DOHH2 (cell line): ENCODE measurements at regions not wholly inside any gene's neighbourhood (a gene's known extent, or its start where the extent isn't known, plus 50 kb on each side); places are given as distances from the start of the nearest gene placed in this dataset.
"Not testable (repeated sequence)": the region's sequence is repeated elsewhere in the genome, so short reads cannot be mapped to it uniquely, and the experiment has no call there.

Experiments
- H3F3A ChIP-seq: fragments of 200-600 bp; sonication (generic), shearing (Covaris generic); 2 replicates; pipeline ENCODE4 v1.6.0; 2016; ENCODE audit warnings: antibody characterized with exemption, mild to moderate bottlenecking; ENCODE audit not compliant: control insufficient read depth, insufficient read depth
- H3K27ac ChIP-seq: fragments of 200-600 bp; sonication (generic); 2 replicates; pipeline ENCODE4 v1.5.1; 2014; ENCODE audit warnings: low read depth, mild to moderate bottlenecking, low read length, moderate library complexity
- H3K27me3 ChIP-seq: fragments of 200-600 bp; sonication (generic); 2 replicates; pipeline ENCODE4 v1.6.1; 2014; ENCODE audit warnings: mild to moderate bottlenecking, low read length, mixed read lengths; ENCODE audit not compliant: control insufficient read depth
- H3K36me3 ChIP-seq: fragments of 200-600 bp; sonication (generic); 2 replicates; pipeline ENCODE4 v1.6.1; 2014; ENCODE audit warnings: mild to moderate bottlenecking, low read length, moderate library complexity, mixed read lengths; ENCODE audit not compliant: control insufficient read depth
- H3K4me1 ChIP-seq: fragments of 200-600 bp; sonication (generic); 2 replicates; pipeline ENCODE4 v1.6.1; 2014; ENCODE audit warnings: mild to moderate bottlenecking, low read length, mixed read lengths; ENCODE audit not compliant: control insufficient read depth
- H3K4me2 ChIP-seq: fragments of 200-600 bp; sonication (generic); 2 replicates; pipeline ENCODE4 v1.6.0; 2014; ENCODE audit warnings: mild to moderate bottlenecking, low read length, moderate library complexity
- H3K4me3 ChIP-seq: fragments of 200-600 bp; sonication (generic); 2 replicates; pipeline ENCODE4 v1.5.1; 2014; ENCODE audit warnings: mild to moderate bottlenecking, low read length, mixed read lengths
- H3K79me2 ChIP-seq: fragments of 200-600 bp; sonication (generic); 2 replicates; pipeline ENCODE4 v1.6.1; 2014; ENCODE audit warnings: mild to moderate bottlenecking, low read length, mixed read lengths; ENCODE audit not compliant: control insufficient read depth
- H3K9me2 ChIP-seq: fragments of 200-600 bp; sonication (generic); replicated peaks from 2 replicates; pipeline ENCODE4 v1.6.1; 2014; ENCODE audit warnings: mild to moderate bottlenecking, low read length, mixed read lengths; ENCODE audit not compliant: control insufficient read depth
- H3K9me3 ChIP-seq: fragments of 200-600 bp; sonication (generic); 2 replicates; pipeline ENCODE4 v1.6.1; 2014; ENCODE audit warnings: antibody characterized with exemption, low read length, mixed read lengths; ENCODE audit not compliant: control insufficient read depth, insufficient read depth
- H4K20me1 ChIP-seq: fragments of 200-600 bp; sonication (generic); 2 replicates; pipeline ENCODE4 v1.6.0; 2014; ENCODE audit warnings: low read depth, mild to moderate bottlenecking, antibody characterized with exemption, low read length, moderate library complexity; ENCODE audit not compliant: control insufficient read depth, insufficient read depth
- CTCF ChIP-seq: fragments of 200-600 bp; sonication (generic); IDR thresholded peaks from one replicate; pipeline ENCODE4 v1.5.1; 2014; ENCODE audit warnings: antibody characterized with exemption, mild to moderate bottlenecking, low read depth, low read length; ENCODE audit not compliant: poor library complexity, severe bottlenecking
- EZH2phosphoT487 ChIP-seq: fragments of 200-600 bp; sonication (generic); IDR thresholded peaks from 2 replicates; pipeline ENCODE4 v1.6.1; 2017; ENCODE audit warnings: borderline replicate concordance, mild to moderate bottlenecking, antibody characterized with exemption, low read length, moderate library complexity, mixed read lengths

- Histone ChIP-seq H3K4me2 (no peak overlapping the region), H3K4me3 (no peak overlapping the region), H3K36me3 (no peaks in the 10 kb centered on the region), H3K9me2 (no peaks in the 10 kb centered on the region), H3K9me3 (no peaks in the 10 kb centered on the region), H3K27me3 (no peaks in the 10 kb centered on the region), H3K27ac (no peak overlapping the region), H4K20me1 (no peaks in the 10 kb centered on the region), H3K79me2 (no peaks in the 10 kb centered on the region), H3K4me1 (no peaks in the 10 kb centered on the region), H3F3A (no peaks in the 10 kb centered on the region)
- TF ChIP-seq EZH2phosphoT487, result no peak
- TF ChIP-seq CTCF, result no peak
Measured at GRCh38 chr2:221961561-221961960, 337.2 kb downstream of the PAX3 start.

- Histone ChIP-seq H3K79me2 (no peaks in the 10 kb centered on the region), H3K9me2 (no peaks in the 10 kb centered on the region), H4K20me1 (no peaks in the 10 kb centered on the region), H3K4me1 (no peaks in the 10 kb centered on the region), H3K9me3 (no peaks in the 10 kb centered on the region), H3K27me3 (no peaks in the 10 kb centered on the region), H3F3A (no peaks in the 10 kb centered on the region), H3K27ac (no peak overlapping the region), H3K4me3 (no peak overlapping the region), H3K4me2 (no peak overlapping the region), H3K36me3 (no peaks in the 10 kb centered on the region)
- TF ChIP-seq CTCF (no peak), EZH2phosphoT487 (no peak)
Measured at GRCh38 chr2:221958224-221958623, 340.6 kb downstream of the PAX3 start.

GRCh38 chr2:221948076-221948475, 350.7 kb downstream of the PAX3 start:
- Histone ChIP-seq H3K27ac (no peak overlapping the region), H3K27me3 (no peaks in the 10 kb centered on the region), H3K79me2 (no peaks in the 10 kb centered on the region), H4K20me1 (no peaks in the 10 kb centered on the region), H3F3A (no peaks in the 10 kb centered on the region), H3K4me3 (no peak overlapping the region), H3K9me2 (no peaks in the 10 kb centered on the region; the same call in 1 of the 2 replicates), H3K36me3 (no peaks in the 10 kb centered on the region), H3K4me2 (no peak overlapping the region), H3K4me1 (no peaks in the 10 kb centered on the region), H3K9me3 (no peaks in the 10 kb centered on the region)
- TF ChIP-seq CTCF (no peak), EZH2phosphoT487 (no peak)

- not testable (repeated sequence) for H3K79me2 ChIP-seq, H3K9me2 ChIP-seq
Measured at GRCh38 chr2:221944452-221944851, 354.3 kb downstream of the PAX3 start.

More at GRCh38 chr2:221944452-221944851, 354.3 kb downstream of the PAX3 start:
- not testable (repeated sequence) for H3K36me3 ChIP-seq, H3F3A ChIP-seq, H3K4me2 ChIP-seq, H3K9me3 ChIP-seq, H3K4me3 ChIP-seq, H3K27ac ChIP-seq, H4K20me1 ChIP-seq, H3K4me1 ChIP-seq, H3K27me3 ChIP-seq
